OCI-LY7 (cell line): ENCODE measurements at regions not wholly inside any gene's neighbourhood (a gene's known extent, or its start where the extent isn't known, plus 50 kb on each side); places are given as distances from the start of the nearest gene placed in this dataset.

Source experiments
- EZH2phosphoT487 ChIP-seq: fragments of 200-600 bp; sonication (generic); IDR thresholded peaks from 2 replicates; pipeline ENCODE4 v1.6.1; 2018; ENCODE audit warnings: low read depth, borderline replicate concordance, mild to moderate bottlenecking, mixed run types, antibody characterized with exemption, low read length, moderate library complexity, mixed read lengths
- TF ChIP-seq, protein P1 (sequence below): fragments of 200-600 bp; sonication (generic); conservative IDR thresholded peaks from 2 replicates; pipeline ENCODE4 v1.5.1; 2014; ENCODE audit warnings: mild to moderate bottlenecking, antibody characterized with exemption, low read length, moderate library complexity, mixed read lengths

DNA sequence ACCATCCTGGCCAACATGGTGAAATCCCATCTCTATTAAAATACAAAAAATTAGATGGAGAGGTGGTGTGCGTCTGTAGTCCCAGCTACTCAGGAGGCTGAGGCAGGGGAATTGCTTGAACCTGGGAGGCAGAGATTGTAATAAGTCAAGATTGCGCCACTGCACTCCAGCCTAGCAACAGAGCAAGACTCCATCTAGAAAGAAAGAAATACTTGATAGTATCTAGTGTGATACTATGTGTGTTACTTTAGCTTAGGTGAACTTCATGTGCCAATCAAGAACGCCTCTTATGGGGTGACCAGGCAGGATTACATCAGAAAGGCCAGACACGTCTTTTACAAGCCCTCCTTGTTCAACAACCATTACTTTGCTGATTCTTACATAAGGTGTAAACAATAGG is 107.1 kb downstream of the TMEM170B start:
- TF ChIP-seq, protein P1, sequence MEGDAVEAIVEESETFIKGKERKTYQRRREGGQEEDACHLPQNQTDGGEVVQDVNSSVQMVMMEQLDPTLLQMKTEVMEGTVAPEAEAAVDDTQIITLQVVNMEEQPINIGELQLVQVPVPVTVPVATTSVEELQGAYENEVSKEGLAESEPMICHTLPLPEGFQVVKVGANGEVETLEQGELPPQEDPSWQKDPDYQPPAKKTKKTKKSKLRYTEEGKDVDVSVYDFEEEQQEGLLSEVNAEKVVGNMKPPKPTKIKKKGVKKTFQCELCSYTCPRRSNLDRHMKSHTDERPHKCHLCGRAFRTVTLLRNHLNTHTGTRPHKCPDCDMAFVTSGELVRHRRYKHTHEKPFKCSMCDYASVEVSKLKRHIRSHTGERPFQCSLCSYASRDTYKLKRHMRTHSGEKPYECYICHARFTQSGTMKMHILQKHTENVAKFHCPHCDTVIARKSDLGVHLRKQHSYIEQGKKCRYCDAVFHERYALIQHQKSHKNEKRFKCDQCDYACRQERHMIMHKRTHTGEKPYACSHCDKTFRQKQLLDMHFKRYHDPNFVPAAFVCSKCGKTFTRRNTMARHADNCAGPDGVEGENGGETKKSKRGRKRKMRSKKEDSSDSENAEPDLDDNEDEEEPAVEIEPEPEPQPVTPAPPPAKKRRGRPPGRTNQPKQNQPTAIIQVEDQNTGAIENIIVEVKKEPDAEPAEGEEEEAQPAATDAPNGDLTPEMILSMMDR: no peak
- no peak for TF ChIP-seq EZH2phosphoT487
